ENCODE measurements at regions not wholly inside any gene's neighbourhood (a gene's known extent, or its start where the extent isn't known, plus 50 kb on each side); places are given as distances from the start of the nearest gene placed in this dataset.
"Not testable (repeated sequence)": the region's sequence is repeated elsewhere in the genome, so short reads cannot be mapped to it uniquely, and the experiment has no call there.

- DNase-seq (ENCODE audit: insufficient read length, low spot score), result no peak
- TF ChIP-seq, protein P1, sequence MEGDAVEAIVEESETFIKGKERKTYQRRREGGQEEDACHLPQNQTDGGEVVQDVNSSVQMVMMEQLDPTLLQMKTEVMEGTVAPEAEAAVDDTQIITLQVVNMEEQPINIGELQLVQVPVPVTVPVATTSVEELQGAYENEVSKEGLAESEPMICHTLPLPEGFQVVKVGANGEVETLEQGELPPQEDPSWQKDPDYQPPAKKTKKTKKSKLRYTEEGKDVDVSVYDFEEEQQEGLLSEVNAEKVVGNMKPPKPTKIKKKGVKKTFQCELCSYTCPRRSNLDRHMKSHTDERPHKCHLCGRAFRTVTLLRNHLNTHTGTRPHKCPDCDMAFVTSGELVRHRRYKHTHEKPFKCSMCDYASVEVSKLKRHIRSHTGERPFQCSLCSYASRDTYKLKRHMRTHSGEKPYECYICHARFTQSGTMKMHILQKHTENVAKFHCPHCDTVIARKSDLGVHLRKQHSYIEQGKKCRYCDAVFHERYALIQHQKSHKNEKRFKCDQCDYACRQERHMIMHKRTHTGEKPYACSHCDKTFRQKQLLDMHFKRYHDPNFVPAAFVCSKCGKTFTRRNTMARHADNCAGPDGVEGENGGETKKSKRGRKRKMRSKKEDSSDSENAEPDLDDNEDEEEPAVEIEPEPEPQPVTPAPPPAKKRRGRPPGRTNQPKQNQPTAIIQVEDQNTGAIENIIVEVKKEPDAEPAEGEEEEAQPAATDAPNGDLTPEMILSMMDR (IDR thresholded peaks at IDR 0.05; ENCODE audit: insufficient read depth, missing control alignments), result no peak
- FAIRE-seq, result no peak
Measured at GRCh38 chr10:3559527-3559926, 225.5 kb downstream of the KLF6 start.

DNA sequence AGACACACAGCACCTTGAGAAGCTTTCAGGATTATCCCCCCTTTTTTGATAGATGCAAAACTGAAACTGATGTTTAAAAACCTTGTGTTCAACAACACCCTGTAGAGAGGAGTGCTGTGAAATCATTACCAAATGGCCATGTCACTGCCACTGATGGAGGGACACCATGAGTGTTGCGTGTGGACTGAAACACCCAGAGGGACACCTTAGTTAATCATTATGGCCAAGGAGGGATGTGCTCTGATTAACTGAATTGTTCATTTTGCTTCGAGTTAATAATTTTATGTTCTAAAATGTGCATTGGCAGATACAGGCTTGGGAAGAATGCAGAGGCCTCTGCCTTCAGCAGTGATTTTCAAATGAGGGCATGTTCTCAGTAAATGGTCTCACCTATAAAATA is 226.0 kb downstream of the KLF6 start:
- FAIRE-seq (no peak), DNase-seq (ENCODE audit: insufficient read length, low spot score) (no peak)
- TF ChIP-seq, protein P1 (IDR thresholded peaks at IDR 0.05; ENCODE audit: insufficient read depth, missing control alignments), result no peak

DNA sequence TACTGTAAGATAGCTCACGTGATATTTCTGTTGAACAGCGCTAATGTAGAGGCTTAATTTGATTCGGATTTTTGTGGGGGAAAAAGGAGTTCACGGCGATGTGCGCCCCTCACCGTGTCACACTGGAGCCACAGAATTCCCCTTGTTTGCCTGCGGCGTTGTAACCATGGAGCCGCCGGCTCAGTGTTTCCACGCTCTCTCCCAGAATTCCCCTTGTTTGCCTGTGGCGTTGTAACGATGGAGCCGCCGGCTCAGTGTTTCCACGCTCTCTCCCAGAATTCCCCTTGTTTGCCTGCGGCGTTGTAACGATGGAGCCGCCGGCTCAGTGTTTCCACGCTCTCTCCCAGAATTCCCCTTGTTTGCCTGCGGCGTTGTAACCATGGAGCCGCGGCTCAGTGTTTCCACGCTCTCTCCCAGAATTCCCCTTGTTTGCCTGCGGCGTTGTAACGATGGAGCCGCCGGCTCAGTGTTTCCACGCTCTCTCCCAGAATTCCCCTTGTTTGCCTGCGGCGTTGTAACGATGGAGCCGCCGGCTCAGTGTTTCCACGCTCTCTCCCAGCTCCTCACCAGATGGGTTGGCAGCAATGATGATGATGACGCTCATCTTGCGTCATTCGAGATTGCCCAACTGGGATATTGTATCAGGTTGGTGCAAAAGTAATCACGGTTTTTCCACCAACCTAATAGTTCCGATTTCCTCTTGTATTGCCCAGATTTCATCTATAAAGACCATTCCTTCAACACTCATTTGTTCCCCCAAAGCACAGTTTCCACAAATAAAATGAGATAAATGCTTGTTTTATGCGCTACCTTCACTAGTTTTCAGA is 228.6 kb downstream of the KLF6 start:
- FAIRE-seq; DNase-seq (ENCODE audit: insufficient read length, low spot score): not testable (repeated sequence)

- FAIRE-seq, result no peak
- TF ChIP-seq, protein P1 (IDR thresholded peaks at IDR 0.05; ENCODE audit: insufficient read depth, missing control alignments), result no peak
- DNase-seq (ENCODE audit: insufficient read length, low spot score), result no peak
Measured at GRCh38 chr10:3554121-3554522, 230.9 kb downstream of the KLF6 start.

- TF ChIP-seq, protein P1 (IDR thresholded peaks at IDR 0.05; ENCODE audit: insufficient read depth, missing control alignments), result no peak
- no peak for FAIRE-seq
- DNase-seq (ENCODE audit: insufficient read length, low spot score), result no peak
Measured at GRCh38 chr10:3552281-3552680, 232.7 kb downstream of the KLF6 start.

- TF ChIP-seq, protein P1 (IDR thresholded peaks at IDR 0.05; ENCODE audit: insufficient read depth, missing control alignments), result no peak
- no peak for FAIRE-seq
- DNase-seq (ENCODE audit: insufficient read length, low spot score), result no peak
Measured at GRCh38 chr10:3551761-3552160, 233.2 kb downstream of the KLF6 start.

DNA sequence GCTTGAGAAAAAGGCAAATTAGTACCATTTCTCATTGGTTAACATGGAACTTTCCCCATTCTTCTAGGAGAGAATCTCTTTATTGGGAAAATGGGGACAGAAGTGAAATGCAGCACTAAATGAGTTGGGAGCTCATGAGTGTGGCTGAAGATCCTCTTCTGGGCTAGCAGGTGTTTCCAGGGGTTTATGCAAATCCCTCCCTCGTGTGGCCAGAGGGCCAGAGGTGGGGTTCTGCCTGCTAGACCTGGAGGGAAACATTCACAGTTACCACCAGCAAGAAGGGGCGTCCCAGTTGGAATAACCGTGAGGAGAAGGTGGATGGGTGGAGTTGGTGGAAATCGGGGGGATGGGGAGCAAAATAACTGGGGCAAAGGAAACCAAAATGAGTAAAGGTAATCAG is 235.9 kb downstream of the KLF6 start:
- FAIRE-seq (no peak), DNase-seq (ENCODE audit: insufficient read length, low spot score) (no peak)
- TF ChIP-seq, protein P1 (IDR thresholded peaks at IDR 0.05; ENCODE audit: insufficient read depth, missing control alignments), result no peak

Measured in D721Med (cell line).